SK-N-SH treated with all-trans-retinoic acid at 6 μM for 48 hours (cell line): ENCODE measurements at regions not wholly inside any gene's neighbourhood (a gene's known extent, or its start where the extent isn't known, plus 50 kb on each side); places are given as distances from the start of the nearest gene placed in this dataset.

Experiments used
- OSR1 ChIP-seq: fragments of 250-450 bp; sonication (Bioruptor Pico); IDR thresholded peaks from 2 replicates; pipeline ENCODE4 v1.8.0; 2022; ENCODE audit warnings: moderate library complexity, mild to moderate bottlenecking, inconsistent platforms
- RARB ChIP-seq: fragments of 250-450 bp; sonication (Bioruptor Pico); IDR thresholded peaks from 2 replicates; pipeline ENCODE4 v1.8.0; 2021; ENCODE audit warnings: mild to moderate bottlenecking, moderate library complexity

- no peak for TF ChIP-seq OSR1 (CRISPR knock-in tag)
- no peak for TF ChIP-seq RARB
Measured at GRCh38 chr7:408751-409311, 110.8 kb downstream of the PDGFA start.
